ENCODE measurements at regions not wholly inside any gene's neighbourhood (a gene's known extent, or its start where the extent isn't known, plus 50 kb on each side); places are given as distances from the start of the nearest gene placed in this dataset.

DNA sequence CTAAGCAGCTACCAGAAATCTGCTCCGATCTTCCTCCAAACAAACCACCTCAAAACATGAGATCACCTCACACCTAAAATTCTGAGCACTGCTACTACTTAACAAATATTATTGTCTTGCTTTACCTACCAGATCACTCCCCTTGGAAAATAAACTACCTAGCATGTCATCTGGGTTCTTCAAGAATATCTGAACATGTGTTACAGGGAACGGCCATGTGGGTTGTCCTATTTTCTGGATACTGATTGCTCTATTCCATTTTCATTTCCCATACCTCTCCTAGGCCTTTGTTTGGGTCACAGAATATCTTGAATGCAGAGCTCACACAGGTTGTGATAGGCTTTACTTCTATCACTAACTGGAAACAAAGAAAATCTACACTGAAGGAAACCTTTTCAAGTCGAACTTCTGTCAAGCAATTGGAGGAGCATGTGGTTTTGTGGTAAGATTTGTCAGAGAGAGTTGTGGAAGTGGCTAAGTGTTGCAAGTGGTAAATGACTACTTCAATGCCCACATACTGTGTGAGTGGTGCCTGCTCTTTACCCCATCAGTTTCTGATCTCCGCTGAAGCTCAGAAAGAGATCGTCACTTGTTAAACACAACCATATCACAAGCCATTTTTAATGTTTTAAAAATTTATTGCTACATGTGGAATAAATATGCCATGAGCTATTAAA, 739.1 kb upstream of the ZEB2 start:
- DNase-seq (ENCODE audit: low read depth) = no peak
- H3K4me3 ChIP-seq (ENCODE audit: low read depth, low read length) = no peak overlapping the region
- TF ChIP-seq, protein P1, sequence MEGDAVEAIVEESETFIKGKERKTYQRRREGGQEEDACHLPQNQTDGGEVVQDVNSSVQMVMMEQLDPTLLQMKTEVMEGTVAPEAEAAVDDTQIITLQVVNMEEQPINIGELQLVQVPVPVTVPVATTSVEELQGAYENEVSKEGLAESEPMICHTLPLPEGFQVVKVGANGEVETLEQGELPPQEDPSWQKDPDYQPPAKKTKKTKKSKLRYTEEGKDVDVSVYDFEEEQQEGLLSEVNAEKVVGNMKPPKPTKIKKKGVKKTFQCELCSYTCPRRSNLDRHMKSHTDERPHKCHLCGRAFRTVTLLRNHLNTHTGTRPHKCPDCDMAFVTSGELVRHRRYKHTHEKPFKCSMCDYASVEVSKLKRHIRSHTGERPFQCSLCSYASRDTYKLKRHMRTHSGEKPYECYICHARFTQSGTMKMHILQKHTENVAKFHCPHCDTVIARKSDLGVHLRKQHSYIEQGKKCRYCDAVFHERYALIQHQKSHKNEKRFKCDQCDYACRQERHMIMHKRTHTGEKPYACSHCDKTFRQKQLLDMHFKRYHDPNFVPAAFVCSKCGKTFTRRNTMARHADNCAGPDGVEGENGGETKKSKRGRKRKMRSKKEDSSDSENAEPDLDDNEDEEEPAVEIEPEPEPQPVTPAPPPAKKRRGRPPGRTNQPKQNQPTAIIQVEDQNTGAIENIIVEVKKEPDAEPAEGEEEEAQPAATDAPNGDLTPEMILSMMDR (conservative IDR thresholded peaks at IDR 0.05; ENCODE audit: low read depth, low read length) = no peak

DNA sequence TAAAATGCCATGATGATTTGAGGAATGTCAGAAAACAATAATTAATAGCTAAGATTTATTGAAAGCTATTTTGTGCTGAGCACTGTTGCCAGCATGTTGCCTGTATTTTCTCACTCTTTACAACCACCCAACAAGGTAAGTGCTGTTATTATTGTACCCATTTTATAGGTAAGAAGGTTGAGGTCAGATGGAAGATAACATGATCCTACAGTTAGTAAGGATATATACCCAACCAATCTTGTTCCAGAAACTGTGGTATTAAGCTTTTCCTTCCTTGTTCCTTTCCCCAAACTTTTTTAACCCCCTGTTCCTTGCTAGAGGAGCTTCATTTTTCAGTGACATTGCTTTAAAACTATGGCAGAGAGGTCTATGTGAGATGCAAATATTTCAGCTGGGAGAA, 738.0 kb upstream of the ZEB2 start:
- no peak for DNase-seq (ENCODE audit: low read depth)
- TF ChIP-seq, protein P1 (conservative IDR thresholded peaks at IDR 0.05; ENCODE audit: low read depth, low read length) = no peak
- no peak overlapping the region for H3K4me3 ChIP-seq (ENCODE audit: low read depth, low read length)

DNA sequence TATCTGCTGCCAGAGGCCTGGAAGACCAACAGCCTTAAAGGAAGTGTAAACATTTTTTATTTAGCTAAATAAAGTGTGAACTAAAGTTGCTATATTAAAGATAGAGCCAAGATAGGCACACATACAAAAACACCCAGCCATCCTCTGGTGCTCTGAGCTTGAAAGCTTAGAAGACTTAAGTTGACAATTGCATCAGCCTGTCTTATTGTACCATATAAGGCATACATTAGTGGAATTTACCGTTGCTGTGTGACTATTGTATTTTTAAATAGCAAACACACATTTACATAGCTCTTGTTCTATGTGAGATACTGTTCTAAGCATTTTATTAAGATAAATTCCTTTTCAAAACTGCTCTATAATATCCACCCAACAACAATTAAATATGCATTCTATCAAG, 736.6 kb upstream of the ZEB2 start:
- no peak overlapping the region for H3K4me3 ChIP-seq (ENCODE audit: low read depth, low read length)
- TF ChIP-seq, protein P1 (conservative IDR thresholded peaks at IDR 0.05; ENCODE audit: low read depth, low read length) = no peak
- no peak for DNase-seq (ENCODE audit: low read depth)

DNA sequence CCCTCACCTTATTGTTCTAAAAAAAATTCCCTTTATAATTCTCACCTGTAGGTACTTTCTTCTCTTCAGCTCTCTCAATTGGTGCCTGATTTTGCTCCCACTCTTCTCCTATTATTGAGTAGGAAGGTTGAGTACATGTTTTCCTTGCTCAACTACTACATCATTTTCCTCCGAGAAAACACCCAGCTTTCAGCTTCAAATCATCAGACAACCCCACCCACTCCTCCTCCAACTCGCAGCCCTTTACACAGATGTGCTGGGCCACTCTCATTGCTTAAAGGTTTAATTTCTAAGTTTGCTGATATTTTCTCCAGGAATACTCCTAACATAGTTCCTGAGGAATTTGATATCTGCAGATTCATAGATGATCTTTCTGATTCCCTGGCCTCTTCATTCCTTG, 734.4 kb upstream of the ZEB2 start:
- TF ChIP-seq, protein P1 (conservative IDR thresholded peaks at IDR 0.05; ENCODE audit: low read depth, low read length) = no peak
- H3K4me3 ChIP-seq (ENCODE audit: low read depth, low read length) = no peak overlapping the region
- DNase-seq (ENCODE audit: low read depth) = no peak

DNA sequence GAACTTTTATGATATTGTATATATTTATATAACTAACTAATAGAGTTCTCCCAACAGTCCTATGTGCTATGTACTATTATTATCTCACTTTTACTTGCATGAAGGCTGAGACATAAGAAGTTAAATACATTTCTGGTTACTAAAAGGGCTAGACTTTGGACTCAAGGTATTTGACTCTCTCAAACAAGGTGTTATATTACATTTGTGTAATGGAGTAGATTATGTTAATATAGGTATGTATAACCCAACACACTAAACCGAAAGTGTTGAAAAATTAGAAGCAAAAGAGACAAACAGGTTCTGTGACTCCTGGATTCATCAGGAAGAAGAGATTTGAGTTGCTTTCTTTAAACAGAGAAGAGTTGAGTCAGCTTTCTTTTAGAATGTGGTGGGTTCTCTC, 733.6 kb upstream of the ZEB2 start:
- TF ChIP-seq, protein P1 (conservative IDR thresholded peaks at IDR 0.05; ENCODE audit: low read depth, low read length) = no peak
- H3K4me3 ChIP-seq (ENCODE audit: low read depth, low read length) = no peak overlapping the region
- DNase-seq (ENCODE audit: low read depth) = no peak

DNA sequence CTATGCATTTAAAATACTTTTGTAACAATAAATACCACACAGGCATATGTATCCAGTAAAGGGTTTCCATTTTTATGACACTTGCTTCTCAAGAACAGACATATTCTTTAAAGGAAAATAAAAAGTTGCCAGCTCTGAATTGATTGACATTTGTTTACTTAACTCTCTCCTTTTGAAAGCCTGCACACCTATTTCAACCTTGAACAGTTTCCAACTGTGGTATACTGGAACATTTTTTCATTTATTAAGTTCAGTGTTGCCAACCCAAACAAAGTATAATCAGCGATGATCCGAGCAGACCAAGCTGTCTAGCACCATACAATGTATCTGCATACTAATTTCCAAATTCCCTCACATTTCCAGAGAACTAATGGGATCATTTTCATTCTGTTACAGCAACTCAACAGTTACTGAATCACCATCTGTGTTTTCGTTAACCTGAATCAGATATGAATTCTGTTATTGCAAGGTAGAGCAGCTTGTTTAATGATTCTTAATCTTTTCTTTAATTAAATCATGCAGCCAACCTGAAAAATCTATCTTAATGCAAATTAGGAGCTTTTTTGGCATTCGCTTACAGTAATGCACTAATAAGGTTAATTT, 725.5 kb upstream of the ZEB2 start:
- TF ChIP-seq, protein P1 (conservative IDR thresholded peaks at IDR 0.05; ENCODE audit: low read depth, low read length) = no peak
- no peak overlapping the region for H3K4me3 ChIP-seq (ENCODE audit: low read depth, low read length)
- DNase-seq (ENCODE audit: low read depth) = no peak

DNA sequence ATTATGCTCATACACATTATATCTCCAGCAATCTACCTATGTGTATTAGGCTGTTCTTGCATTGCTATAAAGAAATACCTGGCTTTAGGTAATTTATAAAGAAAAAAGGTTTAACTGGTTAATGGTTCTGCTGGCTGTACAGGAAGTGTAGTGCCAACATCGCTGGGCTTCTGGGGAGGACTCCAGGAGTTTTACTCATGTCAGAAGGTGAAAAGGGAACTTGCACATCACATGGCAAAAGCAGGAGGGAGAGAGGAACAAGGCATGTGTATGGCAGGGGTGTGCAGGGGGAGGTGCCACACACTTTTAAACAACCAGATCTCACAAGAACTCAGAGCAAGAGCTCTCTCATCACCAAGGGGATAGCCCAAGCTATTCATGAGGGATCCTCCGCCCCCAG, 715.4 kb upstream of the ZEB2 start:
- TF ChIP-seq, protein P1 (conservative IDR thresholded peaks at IDR 0.05; ENCODE audit: low read depth, low read length) = no peak
- no peak overlapping the region for H3K4me3 ChIP-seq (ENCODE audit: low read depth, low read length)
- DNase-seq (ENCODE audit: low read depth) = no peak
